IMR-90 (cell line): ENCODE measurements at regions not wholly inside any gene's neighbourhood (a gene's known extent, or its start where the extent isn't known, plus 50 kb on each side); places are given as distances from the start of the nearest gene placed in this dataset.

Experiments used
- ATAC-seq: fragments of 200-7000 bp; cut with Tn5 transposase; 2 replicates; pipeline ENCODE4 v1.9.1; 2020; ENCODE audit warnings: low read depth, mild to moderate bottlenecking, moderate library complexity
- BruUV-seq: library from RNA; stranded (reverse); fragments of 400-500 nt; replicated peaks from 2 replicates; lab custom pipeline; 2021; lab: Mats Ljungman, UMichigan
- CTCF ChIA-PET: fragments of 300-600 bp; formaldehyde crosslinking; extraction: SDS; loops from one replicate; lab custom pipeline; 2021; ENCODE audit warnings: antibody characterized with exemption; lab: Yijun Ruan, JAX
- POLR2A ChIA-PET: fragments of 300-600 bp; sonication (Branson Sonifier 250); formaldehyde crosslinking; loops from one replicate; lab custom pipeline; 2022; ENCODE audit warnings: antibody characterized with exemption; ENCODE audit not compliant: unreplicated experiment; lab: Charles Lee
- DNase-seq: peaks from one replicate; pipeline ENCODE4 v3.0.0; 2013
- H2AFZ ChIP-seq: replicated peaks from 2 replicates; pipeline ENCODE3; 2013; ENCODE audit warnings: low read length, mild to moderate bottlenecking; ENCODE audit not compliant: poor library complexity
- H2AK5ac ChIP-seq: 2 replicates; pipeline ENCODE4 v1.6.1; 2013; ENCODE audit warnings: low read depth, low read length, inconsistent platforms
- H2AK9ac ChIP-seq: replicated peaks from 2 replicates; pipeline ENCODE3; 2013; ENCODE audit warnings: mild to moderate bottlenecking, low read depth, low read length, moderate library complexity; ENCODE audit not compliant: poor library complexity
- H2BK120ac ChIP-seq: 2 replicates; pipeline ENCODE4 v1.6.1; 2013; ENCODE audit warnings: low read depth, low read length, inconsistent platforms
- H2BK15ac ChIP-seq: 3 replicates; pipeline ENCODE4 v1.6.1; 2013; ENCODE audit warnings: low read depth, low read length, inconsistent platforms
- H2BK20ac ChIP-seq: 2 replicates; pipeline ENCODE4 v1.6.1; 2013; ENCODE audit warnings: low read depth, mild to moderate bottlenecking, inconsistent platforms, low read length, moderate library complexity
- H2BK5ac ChIP-seq: 2 replicates; pipeline ENCODE4 v1.6.1; 2013; ENCODE audit warnings: mild to moderate bottlenecking, low read depth, low read length, inconsistent platforms; ENCODE audit not compliant: poor library complexity, severe bottlenecking
- H3K14ac ChIP-seq: replicated peaks from 2 replicates; pipeline ENCODE4 v1.6.1; 2013; ENCODE audit warnings: low read depth, low read length, inconsistent platforms
- H3K18ac ChIP-seq: 2 replicates; pipeline ENCODE4 v1.6.1; 2013; ENCODE audit warnings: low read depth, low read length, control low read depth
- H3K23ac ChIP-seq: 2 replicates; pipeline ENCODE4 v1.6.1; 2013; ENCODE audit warnings: low read depth, low read length, inconsistent platforms
- H3K27ac ChIP-seq: 2 replicates; pipeline ENCODE4 v1.5.1; 2013; ENCODE audit warnings: mild to moderate bottlenecking, control low read depth, low read length; ENCODE audit not compliant: insufficient read depth
- H3K27me3 ChIP-seq: 2 replicates; pipeline ENCODE4 v1.6.1; 2013; ENCODE audit warnings: low read length; ENCODE audit not compliant: control insufficient read depth, insufficient read depth
- H3K36me3 ChIP-seq: 2 replicates; pipeline ENCODE4 v1.6.1; 2013; ENCODE audit warnings: low read length, mixed read lengths; ENCODE audit not compliant: control insufficient read depth, insufficient read depth
- H3K4ac ChIP-seq: 2 replicates; pipeline ENCODE4 v1.6.1; 2013; ENCODE audit warnings: low read depth, low read length, inconsistent platforms
- H3K4me1 ChIP-seq: 2 replicates; pipeline ENCODE4 v1.6.1; 2013; ENCODE audit warnings: low read length, mixed read lengths; ENCODE audit not compliant: control insufficient read depth, insufficient read depth
- H3K4me2 ChIP-seq: 2 replicates; pipeline ENCODE4 v1.6.1; 2013; ENCODE audit warnings: low read depth, mild to moderate bottlenecking, control low read depth, low read length, moderate library complexity
- H3K4me3 ChIP-seq: 2 replicates; pipeline ENCODE4 v1.5.1; 2013; ENCODE audit warnings: low read depth, mild to moderate bottlenecking, control low read depth, low read length, moderate library complexity; ENCODE audit not compliant: insufficient read depth
- H3K56ac ChIP-seq: 2 replicates; pipeline ENCODE4 v1.6.1; 2013; ENCODE audit warnings: low read length, inconsistent platforms; ENCODE audit not compliant: insufficient read depth; ENCODE audit errors: extremely low read depth
- H3K79me1 ChIP-seq, 2 experiments: 2 replicates each; pipeline ENCODE4 v1.6.1; 2013; ENCODE audit warnings: low read length in 2 of 2, inconsistent platforms in 1 of 2, low read depth in 1 of 2
- H3K9ac ChIP-seq: 2 replicates; pipeline ENCODE4 v1.6.1; 2013; ENCODE audit warnings: low read depth, low read length, control low read depth
- H3K9me1 ChIP-seq: 2 replicates; pipeline ENCODE4 v1.6.1; 2013; ENCODE audit warnings: low read length, inconsistent platforms; ENCODE audit not compliant: insufficient read depth
- H3K9me3 ChIP-seq: 2 replicates; pipeline ENCODE4 v1.6.1; 2013; ENCODE audit warnings: low read length; ENCODE audit not compliant: control insufficient read depth, insufficient read depth
- H4K20me1 ChIP-seq: 2 replicates; pipeline ENCODE4 v1.6.1; 2013; ENCODE audit warnings: low read length, inconsistent platforms; ENCODE audit not compliant: insufficient read depth
- H4K5ac ChIP-seq: 2 replicates; pipeline ENCODE4 v1.6.1; 2013; ENCODE audit warnings: mild to moderate bottlenecking, low read depth, low read length, control low read depth
- H4K8ac ChIP-seq, 2 experiments: 2 replicates each; pipeline ENCODE4 v1.6.1; 2013; ENCODE audit warnings: low read depth in 2 of 2, low read length in 2 of 2, control low read depth in 1 of 2, inconsistent platforms in 1 of 2
- H4K91ac ChIP-seq: 2 replicates; pipeline ENCODE4 v1.6.1; 2013; ENCODE audit warnings: low read depth, low read length, inconsistent platforms; ENCODE audit not compliant: insufficient read depth
- CEBPB ChIP-seq: IDR thresholded peaks from 2 replicates; pipeline ENCODE4 v1.6.1; 2012; ENCODE audit warnings: low read depth, low read length, improper control_type of control experiment
- FOS ChIP-seq: fragments of 150-350 bp; IDR thresholded peaks from 2 replicates; pipeline ENCODE4 v1.6.1; 2016; ENCODE audit warnings: low read depth, low read length
- MXI1 ChIP-seq: IDR thresholded peaks from 2 replicates; pipeline ENCODE4 v1.6.1; 2012; ENCODE audit warnings: low read depth, mild to moderate bottlenecking, low read length, moderate library complexity, borderline replicate concordance
- POLR2A ChIP-seq: IDR thresholded peaks from 2 replicates; pipeline ENCODE4 v1.6.1; 2012; ENCODE audit warnings: mild to moderate bottlenecking, low read depth, low read length
- RAD21 ChIP-seq: IDR thresholded peaks from 2 replicates; pipeline ENCODE4 v1.6.1; 2012; ENCODE audit warnings: low read length, improper control_type of control experiment
- SMC3 ChIP-seq: fragments of 150-350 bp; IDR thresholded peaks from 2 replicates; pipeline ENCODE4 v1.6.1; 2016; ENCODE audit warnings: low read depth, mild to moderate bottlenecking, antibody characterized with exemption, low read length, moderate library complexity
- WGBS, 2 experiments: methylation state at CpG; one replicate each; pipeline versions ENCODE4 v1.1.5 to v1.1.7; 2013; ENCODE audit warnings: missing lambda C conversion rate in 2 of 2; ENCODE audit not compliant: insufficient read length in 1 of 2; ENCODE audit errors: extremely low coverage in 2 of 2; 5-methylcytosine and 5-hydroxymethylcytosine counted together
- dilution Hi-C: fragments of 300-500 bp; cut with HindIII; formaldehyde crosslinking; loops from one replicate; pipeline ENCODE4 v1.14.3; 2018; ENCODE audit warnings: low sequenced_read_pairs; ENCODE audit not compliant: unreplicated experiment
- in situ Hi-C: fragments of 300-500 bp; cut with MboI; formaldehyde crosslinking; loops from 3 replicates; pipeline ENCODE4 v1.14.3; 2019; ENCODE audit warnings: low sequenced_read_pairs, inconsistent platforms, mixed read lengths
- intact Hi-C: fragments of 100-400 bp; cut with micrococcal nuclease; formaldehyde crosslinking; loops from 2 replicates; pipeline ENCODE4 v1.10.0; 2022
- TF ChIP-seq, protein P1 (sequence below): fragments of 150-350 bp; IDR thresholded peaks from 2 replicates; pipeline ENCODE4 v1.6.1; 2017; ENCODE audit warnings: mild to moderate bottlenecking, antibody characterized with exemption, low read length, low read depth

- H4K91ac ChIP-seq: no peak overlapping the region
- no peak overlapping the region for H3K27ac ChIP-seq
- intact Hi-C loops (no loop called here), dilution Hi-C loops (no loop called here), in situ Hi-C loops (no loop called here)
- H4K8ac ChIP-seq: no peak overlapping the region
- H3K23ac ChIP-seq: no peak overlapping the region
- no peak overlapping the region for H2AFZ ChIP-seq
- no peaks in the 10 kb centered on the region for H4K20me1 ChIP-seq
- POLR2A ChIA-PET: no interaction called here
- ATAC-seq (no peak), DNase-seq (no peak)
- no peak overlapping the region for H3K18ac ChIP-seq
- no peak overlapping the region for H2AK9ac ChIP-seq
- H3K27me3 ChIP-seq: no peaks in the 10 kb centered on the region
- H3K14ac ChIP-seq: no peak overlapping the region
- H2BK20ac ChIP-seq: no peak overlapping the region
- no peak overlapping the region for H3K4me3 ChIP-seq
- no peak overlapping the region for H2BK15ac ChIP-seq
- no peak overlapping the region for H3K4me2 ChIP-seq
- WGBS, 2 experiments: 0% methylated on average over 1 of the region's 1 CpG; no CpG with 5 or more reads in 1 of the 2 experiments
- no peak overlapping the region for H2AK5ac ChIP-seq
- no peak overlapping the region for H3K4ac ChIP-seq
- no peaks in the 10 kb centered on the region for H3K9me1 ChIP-seq
- H4K5ac ChIP-seq: no peak overlapping the region
- BruUV-seq: no TSS peak
- H3K79me1 ChIP-seq: no peaks in the 10 kb centered on the region
- H3K36me3 ChIP-seq: no peaks in the 10 kb centered on the region
- no peak overlapping the region for H2BK5ac ChIP-seq
- no peaks in the 10 kb centered on the region for H3K4me1 ChIP-seq
- no peak overlapping the region for H2BK120ac ChIP-seq
- no peak overlapping the region for H3K9ac ChIP-seq
- CTCF ChIA-PET: no interaction called here
- TF ChIP-seq FOS: no peak
- TF ChIP-seq RAD21: no peak
- TF ChIP-seq CEBPB: no peak
- TF ChIP-seq, protein P1, sequence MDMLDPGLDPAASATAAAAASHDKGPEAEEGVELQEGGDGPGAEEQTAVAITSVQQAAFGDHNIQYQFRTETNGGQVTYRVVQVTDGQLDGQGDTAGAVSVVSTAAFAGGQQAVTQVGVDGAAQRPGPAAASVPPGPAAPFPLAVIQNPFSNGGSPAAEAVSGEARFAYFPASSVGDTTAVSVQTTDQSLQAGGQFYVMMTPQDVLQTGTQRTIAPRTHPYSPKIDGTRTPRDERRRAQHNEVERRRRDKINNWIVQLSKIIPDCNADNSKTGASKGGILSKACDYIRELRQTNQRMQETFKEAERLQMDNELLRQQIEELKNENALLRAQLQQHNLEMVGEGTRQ: no peak
- TF ChIP-seq SMC3: no peak
- no peak for TF ChIP-seq POLR2A
- no peak for TF ChIP-seq MXI1
- peaks cover 2% of the 10 kb centered on the region; the same call in 1 of the 2 replicates for H3K9me3 ChIP-seq
- H3K56ac ChIP-seq: no peak overlapping the region
Measured at GRCh38 chr2:35415282-35415681, 940.3 kb upstream of the CRIM1 start.
